ENCODE measurements at regions not wholly inside any gene's neighbourhood (a gene's known extent, or its start where the extent isn't known, plus 50 kb on each side); places are given as distances from the start of the nearest gene placed in this dataset.

DNA sequence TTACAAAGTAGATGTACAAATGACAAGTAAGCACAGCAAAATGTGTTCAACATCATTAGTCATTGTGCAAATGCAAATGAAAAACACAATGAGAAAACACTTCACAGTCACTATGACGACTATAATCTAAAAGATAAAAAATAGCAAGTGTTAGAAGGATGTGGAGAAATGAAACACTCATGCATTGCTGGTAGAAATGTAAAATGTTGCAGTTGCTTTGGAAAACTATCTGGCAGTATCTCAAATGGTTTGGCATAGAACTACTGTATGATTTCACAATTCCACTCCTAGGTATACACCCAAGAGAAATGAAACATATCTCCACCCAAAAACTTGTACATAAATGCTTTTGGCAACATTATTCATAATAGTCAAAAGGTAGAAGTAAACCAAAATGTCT is 459.7 kb upstream of the TRAM1L1 start:
- H3K4me3 ChIP-seq (ENCODE audit: low read depth, low read length) = no peak overlapping the region
- ChIA-PET CTCF (no interaction called here), POLR2A (no interaction called here)
- no peak for DNase-seq (ENCODE audit: low read depth, low spot score)
- TF ChIP-seq, protein P1, sequence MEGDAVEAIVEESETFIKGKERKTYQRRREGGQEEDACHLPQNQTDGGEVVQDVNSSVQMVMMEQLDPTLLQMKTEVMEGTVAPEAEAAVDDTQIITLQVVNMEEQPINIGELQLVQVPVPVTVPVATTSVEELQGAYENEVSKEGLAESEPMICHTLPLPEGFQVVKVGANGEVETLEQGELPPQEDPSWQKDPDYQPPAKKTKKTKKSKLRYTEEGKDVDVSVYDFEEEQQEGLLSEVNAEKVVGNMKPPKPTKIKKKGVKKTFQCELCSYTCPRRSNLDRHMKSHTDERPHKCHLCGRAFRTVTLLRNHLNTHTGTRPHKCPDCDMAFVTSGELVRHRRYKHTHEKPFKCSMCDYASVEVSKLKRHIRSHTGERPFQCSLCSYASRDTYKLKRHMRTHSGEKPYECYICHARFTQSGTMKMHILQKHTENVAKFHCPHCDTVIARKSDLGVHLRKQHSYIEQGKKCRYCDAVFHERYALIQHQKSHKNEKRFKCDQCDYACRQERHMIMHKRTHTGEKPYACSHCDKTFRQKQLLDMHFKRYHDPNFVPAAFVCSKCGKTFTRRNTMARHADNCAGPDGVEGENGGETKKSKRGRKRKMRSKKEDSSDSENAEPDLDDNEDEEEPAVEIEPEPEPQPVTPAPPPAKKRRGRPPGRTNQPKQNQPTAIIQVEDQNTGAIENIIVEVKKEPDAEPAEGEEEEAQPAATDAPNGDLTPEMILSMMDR (IDR thresholded peaks at IDR 0.05; ENCODE audit: insufficient read depth, low read length, missing control alignments) = no peak

DNA sequence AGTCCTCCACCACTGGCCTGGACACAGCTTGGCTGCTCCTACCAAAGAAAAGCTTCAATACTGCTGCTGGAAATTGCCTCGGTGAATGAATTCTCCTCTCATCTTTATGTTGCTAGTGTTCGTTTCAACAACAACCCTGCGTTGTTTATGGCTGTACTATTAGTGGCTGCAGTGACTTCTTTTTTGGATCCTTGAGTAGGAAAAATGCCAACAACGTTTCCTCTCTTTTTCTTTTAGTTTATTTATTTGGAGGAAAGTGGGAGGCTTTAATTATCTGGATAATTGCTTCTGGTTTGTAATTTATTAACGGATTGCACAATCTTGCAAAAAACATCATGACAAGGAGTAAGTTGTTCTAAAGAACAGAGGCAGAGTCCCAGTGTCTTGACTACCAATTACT is 464.1 kb upstream of the TRAM1L1 start:
- TF ChIP-seq, protein P1 (IDR thresholded peaks at IDR 0.05; ENCODE audit: insufficient read depth, low read length, missing control alignments) = no peak
- no peak for DNase-seq (ENCODE audit: low read depth, low spot score)
- ChIA-PET CTCF (no interaction called here), POLR2A (no interaction called here)
- H3K4me3 ChIP-seq (ENCODE audit: low read depth, low read length) = no peak overlapping the region

DNA sequence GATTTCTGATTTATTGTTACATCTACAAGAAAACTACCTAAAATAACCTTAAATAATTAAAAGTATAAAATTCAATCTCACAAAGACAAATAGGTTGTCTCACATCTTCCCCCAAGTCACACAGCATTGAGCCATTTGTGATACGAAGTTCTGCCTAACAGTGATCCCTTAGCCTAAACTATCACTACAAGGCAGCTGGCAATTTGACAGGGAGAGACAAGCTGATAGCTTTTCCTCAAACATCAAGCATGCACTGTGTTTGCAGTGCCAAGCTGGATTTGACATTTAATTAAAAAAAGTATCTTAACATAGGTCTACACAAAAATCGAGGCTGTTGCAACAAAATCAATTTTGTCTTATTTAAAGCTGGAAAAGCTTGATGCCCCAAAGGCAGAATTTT is 464.7 kb upstream of the TRAM1L1 start:
- no peak overlapping the region for H3K4me3 ChIP-seq (ENCODE audit: low read depth, low read length)
- no peak for DNase-seq (ENCODE audit: low read depth, low spot score)
- ChIA-PET CTCF (no interaction called here), POLR2A (no interaction called here)
- TF ChIP-seq, protein P1 (IDR thresholded peaks at IDR 0.05; ENCODE audit: insufficient read depth, low read length, missing control alignments) = no peak

DNA sequence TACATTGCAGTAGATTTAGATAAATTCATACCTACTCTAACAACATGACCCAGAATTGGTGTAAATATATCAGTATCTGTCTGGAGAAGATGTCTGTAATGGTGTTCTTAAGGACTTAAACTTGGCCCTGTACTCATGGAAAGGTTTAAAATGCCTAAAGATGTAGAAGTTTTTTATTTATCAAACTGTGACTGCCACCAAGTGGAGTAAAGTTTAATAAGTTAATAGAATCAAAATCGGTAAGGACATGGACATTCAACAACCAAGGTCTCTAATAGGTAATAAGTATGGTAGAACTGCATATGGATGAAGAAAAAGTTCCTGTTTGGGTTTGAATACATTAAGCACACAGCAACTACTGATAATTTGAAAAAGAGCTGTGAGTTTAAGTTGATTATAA is 474.0 kb upstream of the NDST3 start:
- POLR2A ChIA-PET = no interaction called here
- no peak overlapping the region for H3K4me3 ChIP-seq (ENCODE audit: low read depth, low read length)
- TF ChIP-seq, protein P1 (IDR thresholded peaks at IDR 0.05; ENCODE audit: insufficient read depth, low read length, missing control alignments) = no peak
- no peak for DNase-seq (ENCODE audit: low read depth, low spot score)
- CTCF ChIA-PET = no interaction called here

DNA sequence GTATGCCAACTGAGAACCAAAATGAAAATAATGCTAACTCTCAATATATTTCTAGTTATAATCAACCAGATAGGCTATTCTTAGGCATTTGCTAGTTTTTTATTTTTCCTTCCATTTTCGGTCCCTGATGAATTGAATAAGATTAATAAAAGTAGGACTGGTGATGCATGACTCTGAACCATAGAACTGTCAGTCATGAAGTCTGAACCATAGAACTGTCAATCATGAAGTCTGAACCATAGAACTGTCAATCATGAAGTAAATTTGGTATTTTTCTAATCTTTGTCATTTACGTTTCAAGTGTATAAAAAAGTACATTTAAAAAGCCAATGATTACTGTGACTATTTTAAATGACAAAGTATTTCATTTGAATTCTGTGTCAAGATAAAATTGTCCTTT is 460.2 kb upstream of the NDST3 start:
- POLR2A ChIA-PET = no interaction called here

DNA sequence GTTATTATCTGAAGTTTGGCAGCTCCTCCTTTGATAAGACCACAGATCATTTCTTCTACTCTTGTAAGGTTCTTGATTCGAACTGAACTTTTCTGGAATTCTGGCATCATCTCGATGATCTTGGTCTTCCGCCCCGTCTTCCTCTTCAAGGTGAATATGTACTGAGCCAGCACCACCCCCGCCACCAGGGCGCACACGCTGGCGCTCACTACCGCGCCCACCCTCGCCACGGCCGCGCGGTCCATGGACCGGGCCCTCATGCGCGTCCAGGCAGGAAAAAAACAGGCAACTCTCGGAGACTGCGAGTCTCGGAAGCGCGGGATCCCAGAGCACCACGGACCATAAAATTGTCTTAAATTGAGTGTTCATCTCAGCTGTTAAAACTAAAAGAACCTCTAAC is 458.4 kb upstream of the NDST3 start:
- no peak for DNase-seq (ENCODE audit: low read depth, low spot score)
- TF ChIP-seq, protein P1 (IDR thresholded peaks at IDR 0.05; ENCODE audit: insufficient read depth, low read length, missing control alignments) = no peak
- ChIA-PET CTCF (no interaction called here), POLR2A (no interaction called here)
- H3K4me3 ChIP-seq (ENCODE audit: low read depth, low read length) = no peak overlapping the region

More for the DNA sequence above, 460.2 kb upstream of the NDST3 start:
- DNase-seq (ENCODE audit: low read depth, low spot score) = no peak
- no peak overlapping the region for H3K4me3 ChIP-seq (ENCODE audit: low read depth, low read length)
- TF ChIP-seq, protein P1 (IDR thresholded peaks at IDR 0.05; ENCODE audit: insufficient read depth, low read length, missing control alignments) = no peak
- CTCF ChIA-PET = no interaction called here

Measured in AG04449 (cell line).